Neural cell (in vitro differentiated cells): ENCODE measurements at regions not wholly inside any gene's neighbourhood (a gene's known extent, or its start where the extent isn't known, plus 50 kb on each side); places are given as distances from the start of the nearest gene placed in this dataset.

Experiments
- CTCF ChIP-seq: fragments of 450-650 bp; IDR thresholded peaks from 2 replicates; pipeline ENCODE4 v1.5.1; 2014; ENCODE audit warnings: antibody characterized with exemption, mild to moderate bottlenecking, moderate library complexity; ENCODE audit not compliant: poor library complexity, severe bottlenecking
- EP300 ChIP-seq: fragments of 450-650 bp; conservative IDR thresholded peaks from 2 replicates; pipeline ENCODE4 v1.6.1; 2014; ENCODE audit warnings: antibody characterized with exemption, mild to moderate bottlenecking, moderate library complexity; ENCODE audit not compliant: poor library complexity, severe bottlenecking
- EZH2 ChIP-seq: fragments of 200-600, 300-800 bp; shearing (Covaris generic), sonication (generic); IDR thresholded peaks from 2 replicates; pipeline ENCODE4 v1.6.1; 2014; ENCODE audit warnings: antibody characterized with exemption, low read length, borderline replicate concordance, mild to moderate bottlenecking; ENCODE audit not compliant: insufficient read depth, poor library complexity, severe bottlenecking
- MXI1 ChIP-seq: fragments of 450-650 bp; conservative IDR thresholded peaks from 2 replicates; pipeline ENCODE4 v1.6.1; 2014; ENCODE audit warnings: antibody characterized with exemption, mild to moderate bottlenecking; ENCODE audit not compliant: poor library complexity, severe bottlenecking
- POLR2AphosphoS5 ChIP-seq: IDR thresholded peaks from 2 replicates; pipeline ENCODE4 v1.6.1; 2012
- RAD21 ChIP-seq: fragments of 450-650 bp; conservative IDR thresholded peaks from 2 replicates; pipeline ENCODE4 v1.6.1; 2014; ENCODE audit warnings: antibody characterized with exemption, mild to moderate bottlenecking, moderate library complexity
- REST ChIP-seq: IDR thresholded peaks from 2 replicates; pipeline ENCODE4 v1.6.1; 2012; ENCODE audit warnings: borderline replicate concordance
- TAF1 ChIP-seq: IDR thresholded peaks from 2 replicates; pipeline ENCODE4 v1.6.1; 2012; ENCODE audit warnings: low read depth

DNA sequence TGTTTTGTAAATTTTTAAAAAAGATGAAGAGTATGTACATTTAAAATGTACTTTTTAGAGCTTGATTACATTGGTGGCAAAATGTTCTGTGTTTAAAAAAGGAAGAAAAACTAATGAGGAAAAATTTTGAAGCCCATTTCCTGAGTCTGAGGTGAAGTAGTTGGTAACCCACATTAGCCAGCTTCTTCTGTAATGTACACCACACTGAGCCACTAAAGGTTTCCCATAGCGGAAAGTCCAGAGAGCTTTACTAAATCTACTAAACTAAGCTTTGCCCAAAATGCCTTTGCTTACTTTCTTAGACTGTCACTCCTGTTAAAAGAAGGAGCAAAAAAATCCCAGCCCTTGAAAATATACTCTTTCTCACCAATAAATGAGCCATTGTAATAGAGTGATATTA lies 804.8 kb upstream of the ZEB2 start:
- TF ChIP-seq REST, result no peak
- TF ChIP-seq CTCF, result no peak
- no peak for TF ChIP-seq POLR2AphosphoS5
- no peak for TF ChIP-seq RAD21
- TF ChIP-seq EZH2, result no peak
- no peak for TF ChIP-seq EP300
- no peak for TF ChIP-seq MXI1
- TF ChIP-seq TAF1, result no peak
